ENCODE measurements at regions not wholly inside any gene's neighbourhood (a gene's known extent, or its start where the extent isn't known, plus 50 kb on each side); places are given as distances from the start of the nearest gene placed in this dataset.
"Not testable (repeated sequence)": the region's sequence is repeated elsewhere in the genome, so short reads cannot be mapped to it uniquely, and the experiment has no call there.

- not testable (repeated sequence) for TF ChIP-seq CTCF (IDR thresholded peaks at IDR 0.05; ENCODE audit: insufficient read depth, low read length, poor library complexity, severe bottlenecking); EZH2phosphoT487 (conservative IDR thresholded peaks at IDR 0.05; ENCODE audit: low read length)
Observed at GRCh38 chr9:65465246-65465895, 180.4 kb upstream of the FOXD4L5 start.
